Fibroblast of peridontal ligament (primary cell): ENCODE measurements at regions not wholly inside any gene's neighbourhood (a gene's known extent, or its start where the extent isn't known, plus 50 kb on each side); places are given as distances from the start of the nearest gene placed in this dataset.
"Not testable (repeated sequence)": the region's sequence is repeated elsewhere in the genome, so short reads cannot be mapped to it uniquely, and the experiment has no call there.

Experiments used
- DNase-seq: peaks from one replicate; pipeline ENCODE4 v3.0.0-alpha.2; 2010; ENCODE audit errors: extremely low read depth

GRCh38 chr2:133624551-133624950 is 56.3 kb upstream of the NCKAP5 start:
- no peak for DNase-seq

GRCh38 chr2:133627741-133628140 is 59.5 kb upstream of the NCKAP5 start:
- no peak for DNase-seq

GRCh38 chr2:133633309-133633708 is 65.0 kb upstream of the NCKAP5 start:
- DNase-seq, result no peak

- peak; percentile 40 for DNase-seq
These were observed 65.7 kb upstream of the NCKAP5 start for GRCh38 chr2:133633881-133634409.

DNA sequence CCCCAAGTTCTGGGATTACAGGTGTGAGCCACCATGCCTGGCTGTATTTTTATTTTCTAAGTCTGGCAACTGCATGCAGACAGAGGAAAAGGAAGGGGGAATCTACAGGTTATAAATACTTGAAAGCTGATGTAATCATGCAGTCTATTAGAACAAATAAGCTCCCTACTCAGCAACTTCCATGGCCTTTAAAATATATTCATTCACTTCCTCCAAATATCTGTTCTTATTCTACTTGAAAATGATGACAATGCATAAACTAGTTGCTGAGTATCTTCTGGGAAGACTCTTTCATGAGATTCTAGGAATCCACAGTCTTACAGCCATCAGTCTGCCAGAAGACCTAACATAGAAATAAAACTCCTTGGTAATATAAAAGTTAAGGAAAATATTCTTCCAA is 66.9 kb upstream of the NCKAP5 start:
- no peak for DNase-seq

DNA sequence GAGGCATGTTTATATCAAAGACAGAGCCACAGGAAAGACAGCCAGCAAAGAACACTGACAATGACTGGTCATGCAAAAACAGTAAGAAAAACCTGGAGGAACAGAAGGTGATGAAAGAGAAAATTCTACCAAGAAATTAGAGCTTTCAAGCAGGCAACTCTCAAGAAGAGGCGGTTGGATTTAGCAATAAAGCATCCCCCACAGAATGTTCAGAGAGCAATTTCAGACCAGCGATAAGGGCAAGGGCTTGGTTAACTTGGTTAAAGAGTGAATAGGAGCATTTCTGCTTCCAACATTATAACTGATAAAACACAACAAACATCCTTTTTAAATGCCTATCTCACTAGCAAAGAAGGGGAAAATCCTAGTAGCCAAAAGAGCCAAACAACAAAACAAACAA is 68.0 kb upstream of the NCKAP5 start:
- no peak for DNase-seq

GRCh38 chr2:133640103-133640502 is 71.8 kb upstream of the NCKAP5 start:
- no peak for DNase-seq

DNA sequence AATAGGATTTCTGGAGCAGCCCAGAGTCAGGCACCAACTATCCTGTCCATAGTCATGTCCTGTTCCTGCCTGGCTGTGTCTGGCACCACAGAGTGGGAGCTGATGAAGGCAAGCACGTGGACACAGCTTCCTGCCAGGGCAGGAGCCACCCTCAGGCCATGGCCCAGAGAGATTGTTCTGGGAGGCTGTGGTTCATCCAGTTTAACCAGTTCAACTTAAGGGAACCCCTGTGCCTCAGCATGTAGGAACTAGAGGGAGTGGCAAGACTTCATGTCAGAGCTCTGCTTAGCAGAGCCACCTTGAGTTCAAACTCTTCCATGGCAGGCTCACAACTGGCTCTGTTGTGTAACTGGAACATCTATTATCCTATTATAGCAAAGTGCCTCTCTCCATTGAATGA is 73.2 kb upstream of the NCKAP5 start:
- peak; percentile 23 for DNase-seq

- no peak for DNase-seq
These were observed 73.9 kb upstream of the NCKAP5 start for GRCh38 chr2:133641942-133642725.

DNA sequence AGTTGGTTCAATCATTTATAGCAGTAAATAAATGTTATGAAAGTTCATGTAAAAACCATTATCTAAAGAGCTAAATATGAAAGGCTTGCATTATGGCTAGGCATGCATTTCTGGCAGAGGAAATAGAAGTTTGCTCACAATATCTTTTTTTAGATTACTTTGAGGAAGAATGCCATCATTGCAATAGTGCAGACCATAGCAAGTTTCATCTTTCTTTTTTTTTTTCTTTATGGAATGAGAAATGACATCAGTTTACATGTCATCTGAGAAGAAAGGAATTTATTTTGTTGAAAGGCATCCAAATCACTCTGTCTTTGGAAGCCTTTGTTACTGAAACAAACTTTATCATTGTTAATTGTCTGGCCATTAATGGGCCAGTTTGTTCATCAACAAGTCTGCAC is 74.5 kb upstream of the NCKAP5 start:
- DNase-seq, result peak; percentile 91

DNA sequence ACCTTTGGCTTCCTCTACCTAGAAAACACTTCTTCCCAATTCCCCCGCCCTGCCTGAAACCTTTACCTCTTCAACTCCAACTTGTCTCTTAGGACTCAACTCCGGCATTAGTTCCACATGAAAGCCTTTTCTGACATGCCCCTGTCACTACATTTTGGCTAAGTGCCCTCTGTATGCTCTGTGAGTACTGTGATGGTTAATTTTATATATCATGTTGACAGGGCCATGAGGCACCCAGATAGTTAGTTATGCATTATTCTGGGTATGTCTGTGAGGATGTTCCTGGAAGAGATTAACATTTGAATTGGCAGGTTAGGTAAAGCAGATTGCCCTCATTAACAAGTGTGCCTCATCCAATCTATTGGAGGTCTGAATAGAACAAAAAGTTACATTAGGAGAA is 75.6 kb upstream of the NCKAP5 start:
- DNase-seq, result no peak

GRCh38 chr2:133644846-133645245 is 76.6 kb upstream of the NCKAP5 start:
- no peak for DNase-seq

- not testable (repeated sequence) for DNase-seq
These were observed 79.1 kb upstream of the NCKAP5 start for GRCh38 chr2:133647386-133647785.

GRCh38 chr2:133651861-133652260 is 83.6 kb upstream of the NCKAP5 start:
- no peak for DNase-seq

- peak; percentile 85 for DNase-seq
These were observed 84.1 kb upstream of the NCKAP5 start for GRCh38 chr2:133652398-133652797.

- DNase-seq, result peak; percentile 67
These were observed 84.8 kb upstream of the NCKAP5 start for GRCh38 chr2:133653056-133653455.

- DNase-seq, result peak; percentile 34
These were observed 86.7 kb upstream of the NCKAP5 start for GRCh38 chr2:133654949-133655348.

GRCh38 chr2:133655610-133656009 is 87.3 kb upstream of the NCKAP5 start:
- DNase-seq, result peak; percentile 88

- DNase-seq, result no peak
These were observed 89.3 kb upstream of the NCKAP5 start for GRCh38 chr2:133657591-133657990.

DNA sequence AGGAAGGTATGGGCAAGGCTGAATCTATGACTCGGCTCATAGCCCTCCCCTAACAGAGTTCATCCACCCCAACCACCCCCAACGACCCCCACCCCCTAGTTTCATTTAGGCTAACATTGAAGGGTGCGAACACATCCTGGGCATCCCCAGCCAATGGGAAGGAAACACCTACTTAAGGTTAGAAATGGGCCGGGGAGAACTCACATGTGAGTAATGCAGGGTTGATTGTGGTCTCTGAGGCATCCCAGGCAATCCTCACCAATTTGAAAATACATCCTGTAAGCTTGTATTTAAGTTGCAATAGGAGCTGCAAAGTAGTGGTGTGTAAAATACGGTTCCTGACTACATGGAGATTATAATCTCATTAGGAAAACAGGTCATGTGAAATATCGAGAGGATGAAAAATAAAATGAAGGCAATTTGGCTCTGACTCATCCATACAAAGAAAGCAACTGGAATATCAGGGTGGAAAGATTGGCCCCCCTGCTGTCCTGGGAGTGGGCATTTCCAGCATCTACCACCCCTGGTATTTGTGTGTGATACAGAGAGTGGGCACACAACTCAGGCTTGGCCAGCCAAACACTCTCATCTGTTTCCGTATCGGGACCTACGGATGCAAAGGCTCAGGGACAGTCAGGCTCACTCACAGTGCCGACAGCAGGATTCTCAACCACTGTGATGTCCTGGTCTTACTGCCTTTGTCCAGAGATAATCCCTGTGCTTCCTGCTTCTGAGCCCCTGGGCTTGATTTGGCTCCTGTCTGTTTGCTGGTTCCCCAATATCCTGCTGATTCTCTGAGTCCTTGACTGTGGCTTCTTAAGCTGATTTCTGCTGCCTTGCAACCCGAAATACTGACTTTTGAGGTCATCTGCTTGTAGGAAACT is 90.0 kb upstream of the NCKAP5 start:
- DNase-seq, result no peak

- DNase-seq, result no peak
These were observed 92.2 kb upstream of the NCKAP5 start for GRCh38 chr2:133660510-133660909.

GRCh38 chr2:133661392-133661791 is 93.1 kb upstream of the NCKAP5 start:
- DNase-seq, result no peak

GRCh38 chr2:133666621-133667020 is 98.4 kb upstream of the NCKAP5 start:
- no peak for DNase-seq
